Sigmoid colon (tissue), 3 donors: ENCODE measurements at regions not wholly inside any gene's neighbourhood (a gene's known extent, or its start where the extent isn't known, plus 50 kb on each side); places are given as distances from the start of the nearest gene placed in this dataset.

ENCODE experiments used
- POLR2A ChIP-seq, 2 donors: fragments of 450-650 bp; IDR thresholded peaks; one replicate each; pipeline ENCODE4 v1.6.1; 2016; ENCODE audit warnings: antibody characterized with exemption in 2 of 2, mild to moderate bottlenecking in 2 of 2, moderate library complexity in 2 of 2
- TF ChIP-seq, protein P1 (sequence below), 4 experiments: fragments of 450-650 bp in 3 of 4; fragments of 200-600 bp in 1 of 4; IDR thresholded peaks; one replicate each; pipeline ENCODE4 v1.5.1; 2016 to 2019; ENCODE audit warnings: antibody characterized with exemption in 4 of 4, mild to moderate bottlenecking in 3 of 4, moderate library complexity in 2 of 4

DNA sequence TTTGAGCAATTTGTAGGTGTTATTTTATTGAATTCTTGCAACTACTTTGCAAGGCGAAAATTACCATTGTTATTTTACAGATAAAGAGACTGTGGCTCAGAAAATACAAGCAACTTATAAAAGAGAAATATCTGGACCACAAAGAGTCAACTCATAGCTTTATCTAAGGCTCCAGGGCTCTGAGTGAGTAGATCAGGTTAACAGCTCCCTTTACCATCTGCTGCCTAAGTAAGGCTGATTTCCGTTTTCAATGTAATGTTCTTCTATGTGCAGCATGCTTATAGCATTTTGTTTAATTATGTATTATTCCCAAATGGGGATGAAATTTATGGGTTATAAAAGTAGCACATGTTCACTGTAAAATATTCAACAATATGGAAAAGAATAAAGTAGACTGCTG lies 299.1 kb upstream of the TNP1 start:
- TF ChIP-seq, protein P1, sequence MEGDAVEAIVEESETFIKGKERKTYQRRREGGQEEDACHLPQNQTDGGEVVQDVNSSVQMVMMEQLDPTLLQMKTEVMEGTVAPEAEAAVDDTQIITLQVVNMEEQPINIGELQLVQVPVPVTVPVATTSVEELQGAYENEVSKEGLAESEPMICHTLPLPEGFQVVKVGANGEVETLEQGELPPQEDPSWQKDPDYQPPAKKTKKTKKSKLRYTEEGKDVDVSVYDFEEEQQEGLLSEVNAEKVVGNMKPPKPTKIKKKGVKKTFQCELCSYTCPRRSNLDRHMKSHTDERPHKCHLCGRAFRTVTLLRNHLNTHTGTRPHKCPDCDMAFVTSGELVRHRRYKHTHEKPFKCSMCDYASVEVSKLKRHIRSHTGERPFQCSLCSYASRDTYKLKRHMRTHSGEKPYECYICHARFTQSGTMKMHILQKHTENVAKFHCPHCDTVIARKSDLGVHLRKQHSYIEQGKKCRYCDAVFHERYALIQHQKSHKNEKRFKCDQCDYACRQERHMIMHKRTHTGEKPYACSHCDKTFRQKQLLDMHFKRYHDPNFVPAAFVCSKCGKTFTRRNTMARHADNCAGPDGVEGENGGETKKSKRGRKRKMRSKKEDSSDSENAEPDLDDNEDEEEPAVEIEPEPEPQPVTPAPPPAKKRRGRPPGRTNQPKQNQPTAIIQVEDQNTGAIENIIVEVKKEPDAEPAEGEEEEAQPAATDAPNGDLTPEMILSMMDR (IDR thresholded peaks at IDR 0.05) = no peak
- TF ChIP-seq POLR2A (IDR thresholded peaks at IDR 0.05) = no peak
